Endothelial cell of umbilical vein (primary cell): ENCODE measurements at regions not wholly inside any gene's neighbourhood (a gene's known extent, or its start where the extent isn't known, plus 50 kb on each side); places are given as distances from the start of the nearest gene placed in this dataset.

Experiments
- BruUV-seq: library from RNA; stranded (reverse); fragments of 400-500 nt; replicated peaks from 2 replicates; lab custom pipeline; 2021; lab: Mats Ljungman, UMichigan
- CTCF ChIA-PET: fragments of 300-600, 350-600 bp; sonication (Branson Sonifier 250); formaldehyde crosslinking; loops from one replicate; lab custom pipeline; 2021; ENCODE audit warnings: antibody characterized with exemption, inconsistent platforms; lab: Charles Lee
- POLR2A ChIA-PET: fragments of 300-600, 350-600 bp; sonication (Branson Sonifier 250); formaldehyde crosslinking; loops from one replicate; lab custom pipeline; 2021; ENCODE audit warnings: antibody characterized with exemption, inconsistent platforms; lab: Charles Lee
- DNase-seq: peaks from one replicate; pipeline ENCODE4 v3.0.0-alpha.2; 2011; ENCODE audit warnings: low read depth, low spot score
- FAIRE-seq: peaks from 2 replicates; lab custom pipeline; 2011; peaks lifted over from hg19 to GRCh38; lab: Jason Lieb, UNC
- H2AFZ ChIP-seq: 2 replicates; pipeline ENCODE4 v1.6.0; 2012; ENCODE audit warnings: low read depth, low read length, control low read depth, inconsistent platforms
- H3K27ac ChIP-seq: 2 replicates; pipeline ENCODE4 v1.5.1; 2011; ENCODE audit warnings: low read depth, mild to moderate bottlenecking, control low read depth, low read length, moderate library complexity; ENCODE audit not compliant: insufficient read depth
- H3K27me3 ChIP-seq, 2 experiments: 2 replicates each; pipeline versions ENCODE4 v1.6.0 to v1.6.1; 2011; ENCODE audit warnings: low read length in 2 of 2, mixed read lengths in 1 of 2; ENCODE audit not compliant: control insufficient read depth in 2 of 2, insufficient read depth in 2 of 2
- H3K36me3 ChIP-seq, 2 experiments: 2 replicates in 1 of 2; 3 replicates in 1 of 2; pipeline ENCODE4 v1.5.1; 2011; ENCODE audit warnings: low read length in 2 of 2, mild to moderate bottlenecking in 1 of 2, moderate library complexity in 1 of 2; ENCODE audit not compliant: control insufficient read depth in 2 of 2, insufficient read depth in 2 of 2; ENCODE audit errors: extremely low read depth in 1 of 2
- H3K4me1 ChIP-seq: 3 replicates; pipeline ENCODE4 v1.5.1; 2011; ENCODE audit warnings: mild to moderate bottlenecking, low read length; ENCODE audit not compliant: control insufficient read depth, insufficient read depth; ENCODE audit errors: extremely low read depth
- H3K4me2 ChIP-seq: 2 replicates; pipeline ENCODE4 v1.6.1; 2011; ENCODE audit warnings: low read length, control low read depth, mixed read lengths; ENCODE audit not compliant: insufficient read depth
- H3K4me3 ChIP-seq, 3 experiments: fragments of 200-600 bp in 1 of 3; sonication (generic), shearing (Covaris generic) in 1 of 3; replicated peaks in 1 of 3; 2 replicates each; pipeline ENCODE4 v1.5.1; 2011 to 2016; ENCODE audit warnings: control low read depth in 3 of 3, low read length in 3 of 3, mild to moderate bottlenecking in 2 of 3, inconsistent platforms in 1 of 3, low read depth in 1 of 3, moderate library complexity in 1 of 3; ENCODE audit not compliant: insufficient read depth in 1 of 3
- H3K79me2 ChIP-seq: 2 replicates; pipeline ENCODE4 v1.6.0; 2012; ENCODE audit warnings: low read length, inconsistent platforms; ENCODE audit not compliant: control insufficient read depth, insufficient read depth
- H3K9ac ChIP-seq: replicated peaks from 2 replicates; pipeline ENCODE3; 2011; ENCODE audit warnings: low read length, control low read depth; ENCODE audit not compliant: insufficient read depth; ENCODE audit errors: extremely low read depth
- H3K9me1 ChIP-seq: replicated peaks from 3 replicates; pipeline ENCODE4 v1.6.0; 2011; ENCODE audit warnings: mild to moderate bottlenecking, low read length; ENCODE audit not compliant: control insufficient read depth, insufficient read depth; ENCODE audit errors: extremely low read depth
- H3K9me3 ChIP-seq: replicated peaks from 2 replicates; pipeline ENCODE4 v1.5.1; 2012; ENCODE audit warnings: low read length, inconsistent platforms; ENCODE audit not compliant: control insufficient read depth, insufficient read depth
- H4K20me1 ChIP-seq: replicated peaks from 2 replicates; pipeline ENCODE3; 2011; ENCODE audit warnings: mild to moderate bottlenecking, low read length; ENCODE audit not compliant: control insufficient read depth, insufficient read depth; ENCODE audit errors: extremely low read depth
- CTCF ChIP-seq, 2 donors: IDR thresholded peaks; 1 replicate in 1 of 2; 2 replicates in 1 of 2; pipeline ENCODE4 v1.5.1; 2011; ENCODE audit warnings: low read length in 2 of 2, mild to moderate bottlenecking in 2 of 2, moderate library complexity in 2 of 2, control low read depth in 1 of 2, inconsistent platforms in 1 of 2, low read depth in 1 of 2; ENCODE audit not compliant: insufficient read depth in 1 of 2; ENCODE audit errors: extremely low read depth in 1 of 2
- EZH2 ChIP-seq: IDR thresholded peaks from 2 replicates; pipeline ENCODE4 v1.6.1; 2012; ENCODE audit warnings: borderline replicate concordance, low read depth, mild to moderate bottlenecking, moderate library complexity, low read length, inconsistent platforms; ENCODE audit not compliant: severe bottlenecking
- FOS ChIP-seq: IDR thresholded peaks from 2 replicates; pipeline ENCODE4 v1.6.1; 2011; ENCODE audit warnings: mild to moderate bottlenecking, low read length, moderate library complexity, borderline replicate concordance; ENCODE audit not compliant: insufficient read depth
- GATA2 ChIP-seq: IDR thresholded peaks from 2 replicates; pipeline ENCODE4 v1.7.0; 2011; ENCODE audit warnings: low read depth, mild to moderate bottlenecking, moderate library complexity, mixed read lengths, low read length; ENCODE audit not compliant: insufficient read length, insufficient read depth
- JUN ChIP-seq: IDR thresholded peaks from 2 replicates; pipeline ENCODE4 v1.6.1; 2011; ENCODE audit warnings: borderline replicate concordance, low read depth; ENCODE audit not compliant: insufficient read length, insufficient read depth
- MAX ChIP-seq: IDR thresholded peaks from 2 replicates; pipeline ENCODE4 v1.6.1; 2011; ENCODE audit not compliant: insufficient read depth, insufficient read length
- MYC ChIP-seq: IDR thresholded peaks from one replicate; pipeline ENCODE4 v1.6.1; 2011; ENCODE audit warnings: mild to moderate bottlenecking, low read depth, low read length
- POLR2A ChIP-seq: IDR thresholded peaks from 2 replicates; pipeline ENCODE4 v1.6.1; 2012; ENCODE audit warnings: low read depth, mild to moderate bottlenecking, control low read depth, low read length
- POLR2AphosphoS5 ChIP-seq: IDR thresholded peaks from 2 replicates; pipeline ENCODE4 v1.6.1; 2012; ENCODE audit warnings: low read depth, mild to moderate bottlenecking, control low read depth, low read length, moderate library complexity; ENCODE audit not compliant: insufficient read depth
- dilution Hi-C: fragments of 300-500 bp; cut with MboI; formaldehyde crosslinking; loops from one replicate; pipeline ENCODE4 v1.15.0; 2019; ENCODE audit warnings: low sequenced_read_pairs; ENCODE audit not compliant: extremely low pct_ligation_motif_present
- intact Hi-C: fragments of 100-400 bp; cut with micrococcal nuclease; formaldehyde crosslinking; loops from one replicate; pipeline ENCODE4 v1.10.0; 2022

GRCh38 chr6:141968632-141969031 lies 164.1 kb upstream of the GJE1 start:
- no peak overlapping the region for H3K4me2 ChIP-seq
- H3K9ac ChIP-seq: no peak overlapping the region
- BruUV-seq: no TSS peak
- dilution Hi-C loops: no loop called here
- no peaks in the 10 kb centered on the region for H3K79me2 ChIP-seq
- ChIA-PET CTCF (no interaction called here), POLR2A (no interaction called here)
- no peaks in the 10 kb centered on the region for H3K9me3 ChIP-seq
- no peak overlapping the region for H3K27ac ChIP-seq
- no peaks in the 10 kb centered on the region for H3K9me1 ChIP-seq
- H2AFZ ChIP-seq: no peak overlapping the region
- no peaks in the 10 kb centered on the region for H4K20me1 ChIP-seq
- H3K4me1 ChIP-seq: no peaks in the 10 kb centered on the region
- no peaks in the 10 kb centered on the region for H3K27me3 ChIP-seq
- DNase-seq (no peak), FAIRE-seq (no peak)
- intact Hi-C loops: no loop called here
- H3K36me3 ChIP-seq: no peaks in the 10 kb centered on the region
- TF ChIP-seq POLR2A (no peak), FOS (no peak), EZH2 (no peak), MYC (no peak), MAX (no peak), JUN (no peak), GATA2 (no peak), POLR2AphosphoS5 (no peak), CTCF (IDR thresholded peaks at IDR 0.05; ENCODE audit: extremely low read depth in 1 of 2, insufficient read depth in 1 of 2, low read depth in 1 of 2, low read length in 2 of 2) (no peak)
- no peak overlapping the region for H3K4me3 ChIP-seq
